Medulla oblongata (tissue), 1 donor: ENCODE measurements at regions not wholly inside any gene's neighbourhood (a gene's known extent, or its start where the extent isn't known, plus 50 kb on each side); places are given as distances from the start of the nearest gene placed in this dataset.

Source experiments
- DNase-seq: peaks from one replicate; pipeline ENCODE4 v3.0.0-alpha.2; 2015; ENCODE audit errors: extremely low spot score

GRCh38 chr2:106941372-106941993 is 55.5 kb upstream of the ST6GAL2 start:
- DNase-seq, result no peak

DNA sequence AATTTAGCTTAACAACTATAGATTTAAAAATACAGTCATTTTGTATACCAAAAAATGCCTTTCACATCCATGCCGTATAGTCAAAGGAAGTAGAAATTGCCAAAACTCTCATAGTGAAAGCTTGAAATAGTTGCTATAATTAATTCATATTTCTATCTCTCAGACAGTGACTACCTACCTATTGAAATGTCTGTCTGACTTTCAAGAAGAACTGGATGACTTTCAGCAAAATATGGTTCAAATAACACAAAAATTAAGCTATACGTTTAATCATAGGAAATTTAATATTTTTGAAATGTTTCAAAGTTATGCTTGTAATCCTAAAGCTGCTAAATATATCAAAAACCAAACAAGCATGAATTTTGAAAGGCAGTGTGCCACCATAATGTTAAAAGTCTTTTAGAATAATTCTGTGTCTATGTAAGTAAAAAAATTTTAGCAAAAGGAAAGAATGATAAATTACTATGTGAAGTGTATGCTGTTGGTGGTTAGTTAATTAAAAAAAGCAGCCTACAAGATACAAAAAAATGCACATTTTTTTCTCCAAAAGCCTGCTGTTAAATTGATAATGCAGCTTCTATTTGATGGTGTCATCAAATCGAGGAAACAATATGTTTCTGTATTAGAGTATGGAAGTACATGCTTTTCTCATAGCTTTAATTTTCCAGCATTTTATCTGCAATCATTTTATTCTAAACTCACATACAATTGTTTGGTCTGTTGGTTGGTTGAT is 57.7 kb upstream of the ST6GAL2 start:
- no peak for DNase-seq

- DNase-seq, result no peak
Measured at GRCh38 chr2:106944215-106944614, 58.2 kb upstream of the ST6GAL2 start.

DNA sequence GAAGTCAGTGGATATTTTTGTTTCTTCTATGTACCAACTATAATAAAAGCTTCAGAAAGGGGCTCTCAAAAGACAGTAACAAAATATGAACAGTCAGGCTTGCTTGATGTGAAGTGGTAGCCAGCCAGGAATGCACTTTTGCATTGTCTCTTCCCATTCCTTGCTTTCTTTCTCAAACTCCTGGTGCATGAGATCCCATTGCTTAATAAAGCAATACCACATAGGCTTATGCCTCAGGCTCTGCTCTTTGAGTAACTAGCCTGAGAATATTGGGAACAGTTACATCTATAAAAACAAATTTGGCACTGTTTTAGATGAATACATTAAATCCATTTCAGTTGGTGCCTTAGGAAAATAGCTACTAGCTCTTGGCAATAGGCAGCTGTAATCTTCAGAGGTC is 62.6 kb upstream of the ST6GAL2 start:
- no peak for DNase-seq

DNA sequence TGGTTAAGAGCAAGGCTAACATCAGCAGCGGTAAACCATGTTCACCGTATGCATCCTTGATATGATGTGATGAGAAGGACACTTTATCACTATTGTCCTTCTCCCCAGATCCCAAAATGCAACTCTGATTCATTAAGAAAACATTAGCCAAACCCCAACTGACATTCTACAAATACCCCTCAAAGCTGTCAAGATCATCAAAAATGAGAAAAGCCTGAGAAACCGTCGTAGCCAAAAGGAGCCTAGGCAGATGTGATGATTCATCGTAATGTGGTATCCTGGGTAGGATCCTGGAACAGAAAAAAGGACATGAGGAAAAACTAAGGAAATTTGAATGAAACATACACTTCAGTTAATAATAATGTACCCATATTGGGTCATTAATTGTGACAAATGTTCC is 67.3 kb upstream of the ST6GAL2 start:
- DNase-seq, result no peak

- no peak for DNase-seq
Measured at GRCh38 chr2:106953779-106954178, 67.8 kb upstream of the ST6GAL2 start.

DNA sequence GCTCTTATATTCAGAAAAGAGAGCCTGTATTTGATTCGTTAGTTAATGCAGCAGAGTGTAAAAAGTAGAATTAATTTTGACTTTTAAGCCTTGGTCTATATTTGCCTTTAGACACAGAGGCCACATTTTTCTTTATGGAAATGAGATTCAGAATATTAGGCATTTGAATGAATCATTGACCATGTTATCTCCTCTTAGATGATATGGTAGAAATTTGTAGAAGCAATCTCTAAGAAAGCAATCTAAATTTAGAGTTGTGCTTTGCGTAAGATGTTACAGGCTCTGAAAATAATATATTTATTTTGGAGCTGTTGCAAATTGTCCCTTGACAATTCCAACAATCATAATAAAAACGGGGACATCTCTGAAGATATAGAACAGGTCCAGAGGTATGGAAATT is 68.3 kb upstream of the ST6GAL2 start:
- DNase-seq, result no peak

DNA sequence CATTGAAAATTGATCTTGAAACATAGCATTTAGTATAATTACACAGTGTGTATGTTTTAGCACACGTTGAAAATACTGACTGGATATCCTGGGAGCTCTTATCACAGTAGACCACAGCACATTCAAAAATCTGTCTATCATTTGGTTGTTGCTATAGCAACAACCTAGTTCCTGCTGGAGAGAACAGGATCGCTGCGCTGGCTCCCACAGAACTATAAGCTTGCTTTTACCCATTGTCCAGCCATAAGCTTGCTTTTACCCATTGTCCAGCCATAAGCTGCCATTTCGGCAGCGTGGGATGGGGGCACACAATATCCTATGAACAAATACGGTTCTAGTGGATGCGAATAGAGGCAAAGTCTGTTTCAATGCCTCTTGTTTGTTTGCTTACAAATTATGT is 70.4 kb upstream of the ST6GAL2 start:
- DNase-seq, result no peak

DNA sequence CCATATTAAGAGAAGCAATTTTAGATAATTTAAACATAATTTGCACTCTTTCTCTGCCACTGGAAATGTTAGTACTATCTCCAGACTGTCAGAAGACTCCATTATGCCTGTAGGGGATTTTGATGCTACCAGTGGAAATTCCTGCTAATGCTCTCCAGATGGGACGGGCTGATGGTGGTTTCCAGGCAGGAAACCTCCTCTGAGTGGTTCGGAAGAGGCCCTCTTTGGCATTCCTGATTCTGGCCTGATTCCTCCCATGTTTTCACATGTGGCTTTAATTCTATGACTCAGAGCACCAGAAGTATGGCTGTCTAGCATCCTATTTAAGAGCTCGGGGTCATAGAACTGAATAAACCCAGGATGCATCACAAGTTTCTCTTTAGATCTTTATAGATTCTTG is 70.9 kb upstream of the ST6GAL2 start:
- no peak for DNase-seq

DNA sequence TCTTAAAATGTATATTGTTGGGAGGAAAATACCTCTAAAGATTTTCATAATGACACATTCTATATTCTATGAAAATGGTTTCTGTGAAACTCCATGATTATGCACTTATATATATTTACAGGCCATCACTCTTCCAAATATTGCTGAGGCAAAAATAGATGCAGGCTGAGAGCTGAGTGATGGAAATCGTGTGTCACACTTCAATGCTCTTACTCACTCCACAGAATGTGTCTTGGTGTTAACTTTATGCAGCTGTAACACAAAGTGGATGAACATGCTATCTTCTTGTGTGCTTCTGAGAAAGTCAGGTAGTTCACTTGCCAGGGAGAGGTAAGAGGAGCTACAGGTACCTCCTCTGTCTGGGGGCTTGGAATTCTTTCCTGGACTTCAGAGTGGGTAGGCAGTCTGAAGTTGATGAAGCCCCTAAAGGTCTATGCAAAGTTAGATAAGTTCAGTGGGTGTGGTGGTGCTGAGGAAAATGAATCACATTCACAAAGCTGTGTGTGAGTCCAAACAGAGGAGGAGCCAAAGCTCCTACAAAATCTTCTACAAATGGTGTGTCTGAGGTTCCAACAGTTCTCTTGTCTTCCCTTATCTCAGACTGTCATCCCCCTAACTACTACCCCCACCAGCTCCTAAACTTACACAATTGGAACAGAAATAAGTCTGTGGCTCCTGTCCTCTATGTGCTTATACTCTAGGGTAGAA is 74.2 kb upstream of the ST6GAL2 start:
- no peak for DNase-seq

DNA sequence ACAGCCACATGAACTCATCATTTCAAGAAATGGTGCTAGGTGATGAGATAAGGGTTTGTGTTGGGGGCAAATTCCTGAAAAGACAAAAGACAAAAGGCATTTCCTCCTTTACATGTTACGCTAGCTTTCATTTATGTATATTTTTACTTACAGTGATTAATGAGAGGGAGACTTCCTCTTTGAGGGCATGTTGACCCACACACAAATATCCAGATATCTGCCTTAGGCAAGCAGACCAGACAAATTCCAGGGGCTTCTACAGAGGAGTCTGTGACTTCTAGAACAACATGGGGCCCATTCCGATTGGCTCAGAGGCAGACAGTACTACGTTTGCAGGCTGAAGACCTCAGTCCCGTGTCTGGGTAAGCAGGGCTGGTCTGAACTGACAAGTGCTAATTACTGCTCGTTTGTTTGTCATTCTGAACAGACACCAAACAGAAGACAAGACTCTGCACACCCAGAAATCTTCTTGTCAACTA is 74.8 kb upstream of the ST6GAL2 start:
- no peak for DNase-seq

GRCh38 chr2:106961328-106961727 is 75.4 kb upstream of the ST6GAL2 start:
- no peak for DNase-seq

- no peak for DNase-seq
Measured at GRCh38 chr2:106963156-106963555, 77.2 kb upstream of the ST6GAL2 start.

- no peak for DNase-seq
Measured at GRCh38 chr2:106963893-106964292, 77.9 kb upstream of the ST6GAL2 start.

DNA sequence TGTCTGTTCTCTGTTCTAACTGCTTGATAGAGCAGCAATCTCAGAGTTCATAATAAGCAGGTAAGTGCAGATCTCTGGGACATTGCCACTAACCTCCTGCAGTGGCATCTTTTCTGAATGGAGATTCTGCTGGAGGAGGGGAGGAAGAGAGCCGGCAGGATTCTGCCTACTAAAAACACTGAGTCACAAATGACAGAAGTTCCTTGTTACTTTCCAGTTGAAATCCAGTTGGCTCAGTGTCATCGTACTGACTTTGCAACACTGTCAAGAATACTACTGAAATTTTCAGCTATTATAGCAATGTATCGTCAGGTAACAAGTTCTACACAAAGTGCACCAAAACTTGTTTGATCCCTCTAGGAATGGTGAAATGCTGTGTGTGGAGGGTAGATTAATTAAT is 79.6 kb upstream of the ST6GAL2 start:
- no peak for DNase-seq

DNA sequence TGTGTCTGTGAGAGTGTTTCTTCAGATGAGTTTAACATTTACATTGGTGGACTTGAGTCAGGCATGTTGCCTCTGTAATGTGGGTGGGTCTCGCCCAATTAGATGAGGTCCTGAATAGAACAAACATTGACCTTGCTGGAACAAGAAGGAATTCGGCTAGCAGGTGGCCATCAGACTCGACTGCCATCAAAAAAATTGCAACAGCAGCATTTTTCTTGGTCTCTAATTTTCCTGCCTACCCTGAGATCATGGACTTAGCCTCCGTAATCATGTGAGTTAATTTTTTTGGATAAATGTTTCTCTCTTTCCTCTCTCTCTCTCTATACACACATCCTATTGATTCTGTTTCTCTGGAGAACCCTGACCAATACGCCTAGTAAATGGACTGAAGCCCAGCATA is 83.8 kb upstream of the ST6GAL2 start:
- no peak for DNase-seq

GRCh38 chr2:106970471-106971261 is 84.7 kb upstream of the ST6GAL2 start:
- DNase-seq, result no peak

GRCh38 chr2:106972782-106973181 is 86.8 kb upstream of the ST6GAL2 start:
- no peak for DNase-seq

DNA sequence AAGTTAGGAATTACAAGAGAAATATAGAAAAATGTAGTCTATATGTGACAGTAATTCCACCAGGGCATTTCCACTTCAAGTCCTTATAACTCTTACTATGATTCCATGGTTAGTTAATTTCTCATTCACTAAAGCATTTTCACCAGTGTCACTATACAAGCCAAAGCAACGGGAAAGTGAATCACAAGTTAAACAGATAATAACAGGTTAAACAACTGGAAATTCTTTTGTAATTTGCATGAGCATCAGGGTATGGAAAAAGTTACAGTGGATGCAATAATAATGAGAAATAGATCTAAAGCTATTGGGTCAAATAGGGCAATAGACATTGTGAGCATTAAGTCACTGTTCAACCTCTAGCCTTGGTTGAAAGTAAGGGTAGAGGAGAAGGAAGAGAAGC is 88.9 kb upstream of the ST6GAL2 start:
- no peak for DNase-seq

GRCh38 chr2:106975641-106976040 is 89.7 kb upstream of the ST6GAL2 start:
- no peak for DNase-seq

DNA sequence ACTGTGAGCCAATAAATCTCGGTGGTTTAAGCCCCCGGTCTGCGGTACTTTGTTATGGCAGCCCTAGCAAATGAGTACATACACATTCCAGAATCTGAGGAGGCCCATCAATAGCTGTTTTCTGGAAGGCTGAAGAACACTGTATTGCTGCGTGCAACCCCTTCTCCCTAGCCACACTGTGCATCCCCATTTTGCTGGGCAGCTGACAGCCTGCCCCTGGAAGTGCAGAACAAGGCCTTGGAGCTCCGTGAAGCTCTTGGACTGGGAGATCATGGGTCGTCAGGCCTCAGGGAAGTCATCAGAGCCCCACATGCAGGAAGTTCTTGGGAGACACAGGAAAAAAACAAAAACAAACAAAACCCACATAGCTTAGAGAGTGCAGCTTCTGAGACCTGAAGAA is 90.6 kb upstream of the ST6GAL2 start:
- no peak for DNase-seq

DNA sequence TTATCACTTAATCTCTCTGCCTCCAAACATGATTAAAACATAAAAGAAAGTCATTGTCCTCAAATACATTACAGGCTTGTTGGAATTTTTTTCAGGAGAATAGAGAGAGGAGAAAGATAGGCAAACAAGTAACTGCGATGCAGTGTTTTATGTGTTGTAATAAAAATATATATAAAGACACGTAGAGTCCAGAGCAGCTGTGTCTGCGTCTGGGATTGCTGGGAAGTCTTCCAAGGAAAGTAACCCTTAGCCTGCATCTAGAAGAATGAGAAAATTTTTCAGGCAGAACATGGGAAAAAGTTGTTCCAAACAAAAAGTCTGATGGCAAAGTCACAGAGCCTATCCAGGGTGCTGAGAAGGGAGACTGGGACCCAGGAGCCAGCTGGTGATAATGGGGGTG is 91.8 kb upstream of the ST6GAL2 start:
- DNase-seq, result no peak
